Endothelial cell of hepatic sinusoid (primary cell): ENCODE measurements at regions not wholly inside any gene's neighbourhood (a gene's known extent, or its start where the extent isn't known, plus 50 kb on each side); places are given as distances from the start of the nearest gene placed in this dataset.
"Not testable (repeated sequence)": the region's sequence is repeated elsewhere in the genome, so short reads cannot be mapped to it uniquely, and the experiment has no call there.

ENCODE experiments used
- in situ Hi-C: cut with HindIII; loops from 2 replicates; pipeline ENCODE4 v1.10.0; 2017; ENCODE audit warnings: low sequenced_read_pairs

DNA sequence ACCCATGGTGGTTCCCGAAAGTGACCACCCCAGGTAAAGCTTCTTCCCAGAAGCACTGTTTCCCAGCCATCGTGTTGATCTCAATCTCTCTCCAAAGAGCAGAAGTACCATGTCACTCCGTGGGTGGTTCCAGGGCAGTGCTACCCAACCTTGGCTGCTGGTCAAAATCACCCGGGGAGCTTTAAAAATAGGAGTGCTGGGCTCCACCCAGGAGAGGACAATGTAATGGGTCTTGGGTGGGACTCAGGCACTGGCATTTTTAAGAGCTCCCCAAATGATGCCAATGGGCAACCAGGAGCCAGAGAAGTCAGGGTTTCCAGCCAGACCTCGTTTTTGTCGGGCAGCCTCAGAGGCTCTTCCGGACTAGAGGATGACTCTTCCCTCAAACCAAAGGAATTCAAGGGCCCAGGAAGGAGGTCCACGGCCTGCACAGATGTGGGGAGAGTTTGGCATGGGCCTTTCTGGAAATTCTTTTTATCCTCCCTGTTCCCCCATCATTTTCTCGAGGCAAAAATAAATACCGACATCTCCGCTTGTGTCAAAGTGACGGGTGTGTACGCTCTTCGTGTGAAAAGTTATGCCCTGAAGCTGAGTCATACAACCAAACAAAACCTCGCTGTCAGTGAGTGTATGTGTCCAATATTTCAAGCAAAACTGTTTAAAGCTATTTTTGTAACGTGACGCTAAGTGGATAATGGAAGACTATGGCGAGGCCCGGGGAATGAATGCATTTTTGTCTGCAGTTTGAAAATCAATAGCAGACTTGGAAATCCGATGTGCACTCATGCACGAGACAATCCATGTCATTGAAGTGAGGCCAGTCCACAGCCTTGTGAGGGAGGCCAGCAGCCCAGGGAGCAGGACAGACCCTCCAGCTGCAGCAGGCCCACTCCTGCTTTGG lies 364.1 kb downstream of the FOXL1 start:
- in situ Hi-C loops, result loop anchor here (5.0 kb wide), 1 partner anchor 70 kb away; no protein-coding TSS in a partner anchor

- in situ Hi-C loops, result no loop called here
Measured at GRCh38 chr16:86945166-86945900, 367.0 kb downstream of the FOXL1 start.

GRCh38 chr16:86946396-86946795 lies 368.0 kb downstream of the FOXL1 start:
- in situ Hi-C loops, result no loop called here

DNA sequence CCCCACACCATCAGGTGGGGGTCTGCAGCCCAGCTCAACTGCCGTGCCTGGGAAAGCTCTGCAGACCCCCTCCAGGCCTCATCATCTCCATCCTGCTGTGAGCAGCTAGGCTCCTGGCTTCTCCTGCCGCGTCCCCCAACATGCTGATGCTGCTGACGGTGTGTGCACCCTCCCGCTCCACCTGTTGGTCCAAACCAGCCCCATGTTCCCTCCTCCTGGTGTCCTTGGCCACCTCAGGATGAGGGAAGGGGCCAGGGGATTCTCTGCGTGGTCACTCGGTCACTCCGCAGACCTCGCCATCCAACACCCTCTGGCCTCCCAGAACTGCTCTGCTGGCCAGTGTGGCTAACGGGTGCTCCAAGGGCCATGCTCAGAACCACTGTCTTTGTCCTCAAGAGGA lies 368.6 kb downstream of the FOXL1 start:
- in situ Hi-C loops, result no loop called here

- in situ Hi-C loops, result no loop called here
Measured at GRCh38 chr16:86948046-86948445, 369.1 kb downstream of the C16orf95 start.

GRCh38 chr16:86949116-86949515 lies 368.1 kb downstream of the C16orf95 start:
- in situ Hi-C loops, result no loop called here

- in situ Hi-C loops, result no loop called here
Measured at GRCh38 chr16:86949630-86950029, 367.6 kb downstream of the C16orf95 start.

DNA sequence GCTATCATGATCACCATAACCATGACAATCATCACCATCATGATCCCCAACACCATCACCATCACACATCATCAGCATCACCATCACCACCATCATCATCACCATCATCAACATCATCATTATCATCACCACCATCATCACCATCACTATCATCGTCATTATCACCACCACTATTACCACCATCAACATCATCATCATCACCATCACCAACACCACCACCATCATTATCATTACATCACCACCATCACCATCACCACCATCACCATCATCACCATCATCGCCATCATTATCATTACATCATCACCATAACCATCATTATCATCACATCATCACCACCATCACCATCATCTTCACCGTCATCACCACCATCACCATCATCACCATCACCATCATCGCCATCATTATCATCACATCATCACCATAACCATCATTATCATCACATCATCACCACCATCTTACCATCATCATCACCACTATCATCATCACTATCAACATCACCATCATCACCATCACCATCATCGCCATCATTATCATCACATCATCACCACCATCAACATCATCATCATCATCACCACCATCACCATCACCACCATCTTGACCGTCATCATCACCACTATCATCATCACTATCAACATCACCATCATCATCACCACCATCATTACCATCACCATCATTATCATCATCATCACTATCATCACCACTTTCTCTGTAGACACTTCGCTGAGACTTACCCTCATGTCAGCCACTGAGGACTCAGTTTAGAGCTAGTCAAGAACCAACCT lies 366.0 kb downstream of the C16orf95 start:
- in situ Hi-C loops, result no loop called here

- in situ Hi-C loops, result no loop called here
Measured at GRCh38 chr16:86951831-86952598, 365.2 kb downstream of the C16orf95 start.

- in situ Hi-C loops, result no loop called here
Measured at GRCh38 chr16:86952769-86953168, 364.4 kb downstream of the C16orf95 start.

DNA sequence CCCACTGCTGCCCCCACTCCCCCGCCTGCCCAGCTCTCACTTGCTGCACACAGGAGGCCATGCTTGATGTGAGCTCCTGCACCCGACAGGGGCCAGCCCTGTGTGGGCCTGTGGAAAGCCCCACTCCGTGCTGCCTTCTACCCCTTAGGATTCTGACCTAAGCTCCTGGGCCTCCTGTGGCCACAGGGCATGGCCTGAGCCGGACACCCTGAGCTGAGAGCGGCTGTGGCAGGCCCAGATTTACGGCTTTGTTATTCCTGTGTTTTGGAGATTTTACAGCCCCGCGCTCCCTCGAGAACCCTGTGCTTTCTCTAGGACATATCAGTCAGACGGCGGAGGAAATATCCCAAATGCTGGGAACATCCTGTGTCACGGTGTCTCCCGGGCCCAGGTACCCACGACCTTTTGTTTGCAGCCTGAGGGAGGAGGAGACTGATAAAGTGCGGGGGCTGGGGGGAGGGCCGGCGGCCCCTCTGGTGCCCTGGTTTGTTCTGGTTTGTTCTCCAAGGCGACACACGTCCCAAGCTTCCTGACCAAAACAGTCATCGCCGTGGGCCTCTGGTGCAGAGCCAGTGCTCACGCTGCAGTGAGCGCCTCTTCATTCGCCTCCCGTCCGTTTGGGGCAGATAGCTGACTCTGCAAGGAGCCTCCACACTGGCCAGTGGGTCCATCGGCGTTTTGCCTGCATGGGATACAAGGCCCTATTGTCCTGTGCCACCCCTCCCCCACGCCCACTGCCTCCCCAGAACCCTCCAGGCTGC lies 363.4 kb downstream of the C16orf95 start:
- in situ Hi-C loops, result no loop called here

DNA sequence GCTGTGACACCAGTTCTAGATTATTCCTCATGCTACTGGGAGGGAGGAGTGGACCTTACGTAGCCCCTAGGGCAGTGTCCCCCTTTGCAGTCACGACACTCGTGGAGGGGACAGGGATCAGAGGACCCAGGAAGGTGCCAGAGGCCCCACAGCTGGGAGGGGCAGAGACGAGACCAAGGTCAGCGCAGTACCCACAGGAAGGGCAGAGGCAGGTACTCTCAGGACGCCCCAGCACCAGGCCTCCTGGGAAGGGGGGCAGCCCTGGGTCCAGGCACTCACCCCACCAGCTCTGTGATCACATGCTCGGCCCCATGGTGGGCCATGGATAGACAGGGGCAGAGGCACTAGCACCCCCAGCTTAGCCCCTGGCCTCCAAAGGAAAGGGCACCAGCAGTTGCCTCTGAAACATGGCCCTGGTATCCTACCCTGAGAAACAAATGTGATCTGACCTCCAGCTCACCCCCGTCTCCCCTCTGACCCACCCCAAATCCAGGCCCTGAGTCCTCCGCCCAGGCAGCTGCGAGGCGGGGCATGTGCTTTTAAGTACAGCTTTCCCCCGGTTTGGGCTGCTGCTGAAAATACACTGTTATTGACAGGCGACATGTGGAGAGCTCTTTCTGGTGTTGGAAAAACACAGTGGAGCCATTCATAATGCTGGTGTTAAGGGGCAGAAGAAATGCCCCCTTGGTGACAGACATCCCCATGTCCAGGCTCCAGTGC lies 361.9 kb downstream of the C16orf95 start:
- in situ Hi-C loops, result no loop called here

DNA sequence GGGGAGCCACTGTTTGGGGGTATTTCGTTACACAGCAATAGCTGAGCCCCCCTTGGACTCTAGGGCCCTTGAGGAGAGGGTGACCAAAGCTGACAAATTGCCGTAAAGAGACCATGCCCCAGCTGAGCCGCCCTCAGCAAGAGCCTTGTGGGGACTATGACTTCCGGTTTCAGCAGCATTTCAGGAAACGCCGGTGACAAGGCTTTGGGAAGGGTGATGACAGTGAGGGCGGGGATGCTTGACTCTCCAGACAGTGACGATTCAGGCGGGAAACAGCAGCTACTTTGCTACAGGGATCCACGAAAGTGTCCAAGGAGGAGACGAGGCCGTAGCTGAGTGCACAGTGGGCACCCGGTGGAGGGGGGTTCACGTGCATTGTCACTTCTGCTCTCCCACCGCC lies 360.8 kb downstream of the C16orf95 start:
- in situ Hi-C loops, result no loop called here

- in situ Hi-C loops, result not testable (repeated sequence)
Measured at GRCh38 chr16:86957662-86958198, 359.5 kb downstream of the C16orf95 start.

DNA sequence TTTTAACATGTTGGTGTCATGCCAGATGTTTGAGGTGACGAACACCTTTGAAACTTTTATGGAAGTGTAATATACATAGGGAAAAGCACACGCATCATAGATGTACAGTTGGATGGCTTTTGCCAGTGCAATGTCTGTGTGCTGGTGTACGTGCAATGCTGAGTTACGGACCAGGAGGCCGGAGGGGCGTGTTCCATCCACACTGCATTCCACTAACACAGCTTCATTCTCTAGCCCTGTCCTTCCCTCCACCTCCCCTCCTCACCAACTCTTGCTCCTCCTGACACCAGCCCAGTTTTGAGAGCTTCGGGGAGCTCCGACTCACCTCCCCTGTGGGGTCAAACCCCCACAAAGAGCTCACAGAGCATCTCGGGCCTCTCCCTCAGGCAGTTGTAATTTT lies 358.8 kb downstream of the C16orf95 start:
- in situ Hi-C loops, result no loop called here

DNA sequence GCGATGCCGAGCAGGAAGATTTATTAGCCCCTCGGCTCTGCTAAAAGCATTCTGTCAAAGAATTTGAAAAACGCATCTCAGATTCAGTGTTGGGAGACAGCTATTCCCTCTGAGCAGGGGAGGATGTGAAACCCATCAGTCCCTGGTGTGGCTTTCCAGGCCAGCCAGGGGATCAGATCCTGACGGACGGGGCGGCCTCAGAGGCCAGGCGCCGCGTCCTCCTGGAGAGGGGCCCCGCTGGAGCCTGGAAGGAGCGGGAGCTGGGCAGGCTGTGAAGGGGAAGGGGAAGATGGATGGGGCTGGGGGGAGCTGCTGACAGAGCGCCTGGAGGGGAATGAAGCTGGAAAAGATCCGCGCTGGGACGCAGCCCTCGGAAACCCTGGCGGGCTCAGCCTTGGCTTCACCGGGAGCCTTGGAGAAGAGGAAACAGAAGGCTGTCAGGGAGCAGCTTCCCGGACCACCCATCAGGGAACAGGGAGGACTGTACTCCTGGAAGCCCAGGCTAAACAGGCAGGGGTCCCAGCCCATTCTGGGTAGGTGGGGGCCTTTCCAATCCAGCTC lies 358.0 kb downstream of the C16orf95 start:
- in situ Hi-C loops, result no loop called here

DNA sequence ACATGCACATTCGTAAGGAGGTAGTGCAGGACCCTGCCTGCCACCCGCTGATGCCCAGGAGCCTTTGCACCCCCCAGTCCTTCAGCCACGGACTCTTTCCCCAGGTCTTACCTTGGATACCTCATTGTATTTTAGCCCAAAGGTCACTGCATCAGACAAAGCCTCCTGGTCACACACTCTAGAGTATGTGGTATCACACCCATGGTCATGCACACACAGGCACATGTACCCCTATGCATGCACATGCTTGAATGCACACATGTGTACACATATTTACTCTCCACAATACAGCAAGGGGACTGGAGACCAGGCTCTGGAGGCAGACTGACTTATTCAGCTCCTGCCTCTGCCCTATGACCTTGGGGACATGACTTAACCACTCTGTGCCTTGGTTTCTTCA lies 357.5 kb downstream of the C16orf95 start:
- in situ Hi-C loops, result no loop called here

DNA sequence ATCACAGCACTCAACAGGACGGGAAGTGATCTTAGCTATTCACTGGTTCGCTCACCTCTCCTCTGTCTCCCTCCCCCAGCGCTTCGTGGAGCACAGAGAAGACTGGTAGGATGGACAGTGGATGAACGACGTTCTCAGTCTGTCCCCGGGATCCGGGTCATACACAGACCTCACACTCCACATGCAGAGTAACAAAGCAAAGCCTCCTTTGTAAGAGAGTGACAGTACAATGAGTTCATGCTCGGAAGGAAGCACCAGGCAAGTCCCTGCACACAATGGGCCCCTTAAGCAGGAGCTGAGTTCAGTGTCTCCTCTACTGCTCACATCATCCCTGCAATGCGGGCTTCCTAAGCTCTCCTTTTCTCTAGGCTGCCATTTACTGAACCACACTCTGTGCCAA lies 356.9 kb downstream of the C16orf95 start:
- in situ Hi-C loops, result no loop called here

DNA sequence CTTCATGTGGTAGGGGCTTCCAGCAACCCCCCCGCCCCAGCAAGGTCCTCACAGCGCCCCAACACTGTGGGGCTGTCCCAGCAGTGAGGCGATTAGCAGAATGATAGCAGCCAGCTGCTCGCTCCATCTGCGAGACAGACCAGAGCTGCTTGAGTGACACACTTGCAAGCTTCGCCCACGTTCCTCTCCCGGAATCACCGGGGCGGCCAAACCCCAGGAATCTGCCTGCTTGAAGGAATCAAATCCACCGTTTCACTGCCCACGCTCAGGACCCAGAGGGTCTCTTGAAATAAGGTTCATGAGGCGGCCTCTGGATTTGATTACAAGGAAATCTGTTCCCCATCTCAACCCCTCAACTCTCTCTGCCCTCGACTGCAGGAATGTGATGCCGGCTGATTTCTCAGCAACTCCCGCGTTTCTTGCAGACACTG lies 356.0 kb downstream of the C16orf95 start:
- in situ Hi-C loops, result no loop called here
